Activated CD4-positive, alpha-beta T cell treated with anti-CD3 and anti-CD28 coated beads for 48 hours (primary cell): ENCODE measurements at regions not wholly inside any gene's neighbourhood (a gene's known extent, or its start where the extent isn't known, plus 50 kb on each side); places are given as distances from the start of the nearest gene placed in this dataset.
"Not testable (repeated sequence)": the region's sequence is repeated elsewhere in the genome, so short reads cannot be mapped to it uniquely, and the experiment has no call there.

Source experiments
- DNase-seq: peaks from one replicate; pipeline ENCODE4 v3.0.0-alpha.2; 2020

DNA sequence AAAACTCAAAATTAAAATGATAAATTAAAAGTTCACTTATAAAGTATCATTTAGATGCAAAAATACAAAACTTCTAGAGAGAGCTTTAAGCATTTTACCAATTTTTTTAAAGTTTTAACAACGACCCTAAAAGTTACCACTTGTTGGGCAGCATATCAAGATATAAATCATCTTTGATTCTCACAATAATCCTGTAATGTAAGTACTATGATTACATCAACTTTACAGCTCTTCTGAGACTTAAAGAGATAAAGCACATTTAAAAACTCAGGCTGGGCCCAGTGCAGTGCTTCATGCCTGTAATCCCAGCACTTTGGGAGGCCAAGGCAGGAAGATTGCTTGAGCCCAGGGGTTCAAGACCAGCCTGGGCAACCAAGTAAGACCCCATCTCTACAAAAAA, 202.7 kb upstream of the GPC6 start:
- DNase-seq, result no peak

DNA sequence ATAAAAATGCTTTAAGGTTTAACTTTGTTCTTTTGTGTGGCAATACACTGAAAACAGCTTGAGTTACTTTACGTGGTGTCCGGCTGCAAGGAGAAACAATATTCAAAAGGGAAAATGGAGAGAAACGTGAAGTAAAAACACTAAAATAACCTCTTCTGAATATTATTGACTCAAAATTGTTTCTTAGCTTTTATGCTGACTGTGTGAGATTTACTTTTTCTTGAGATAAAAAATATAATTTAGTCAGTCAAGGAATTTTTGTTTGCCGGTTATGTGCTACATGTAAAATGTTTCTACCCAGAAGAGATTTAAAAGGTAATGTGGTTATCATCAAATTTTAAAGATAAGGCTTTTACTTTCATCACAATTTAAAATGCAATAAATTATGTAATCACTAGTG, 200.6 kb upstream of the GPC6 start:
- no peak for DNase-seq

DNA sequence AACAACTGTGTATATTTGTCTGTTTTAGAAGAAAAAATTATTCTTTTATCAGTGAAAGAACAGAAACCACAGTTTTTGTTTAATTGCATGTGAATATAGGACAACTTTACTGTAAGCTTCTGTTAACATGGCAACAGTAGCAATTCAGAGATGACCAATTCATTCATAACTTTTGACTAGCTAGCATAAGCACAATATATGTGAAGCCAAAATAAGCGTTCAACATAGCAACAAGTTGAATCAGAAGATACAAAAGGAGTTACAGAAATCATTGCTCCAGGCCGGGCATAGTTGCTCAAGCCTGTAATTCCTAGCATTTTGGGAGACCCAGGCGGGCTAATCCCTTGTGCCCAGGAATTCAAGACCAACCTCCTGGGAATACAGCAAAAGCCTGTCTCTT, 197.1 kb upstream of the GPC6 start:
- no peak for DNase-seq

DNA sequence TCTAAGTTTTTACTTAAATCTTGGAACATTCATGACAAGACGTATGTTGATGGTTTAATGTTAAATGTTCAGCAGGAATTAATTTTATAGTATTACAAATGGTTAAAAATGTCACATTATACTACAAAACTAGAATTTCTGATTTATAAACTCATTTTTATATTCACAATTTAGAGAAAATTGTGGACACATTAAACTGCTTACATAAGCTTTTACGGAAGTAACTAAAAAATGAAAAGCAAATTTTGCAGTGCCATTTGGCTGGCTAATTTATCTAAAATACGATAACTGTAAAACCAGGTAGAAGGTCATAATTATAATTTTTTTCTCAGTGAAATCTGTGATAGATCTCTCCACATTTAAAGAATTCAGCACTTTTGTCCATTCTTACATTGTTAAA, 190.2 kb upstream of the GPC6 start:
- DNase-seq, result no peak

DNA sequence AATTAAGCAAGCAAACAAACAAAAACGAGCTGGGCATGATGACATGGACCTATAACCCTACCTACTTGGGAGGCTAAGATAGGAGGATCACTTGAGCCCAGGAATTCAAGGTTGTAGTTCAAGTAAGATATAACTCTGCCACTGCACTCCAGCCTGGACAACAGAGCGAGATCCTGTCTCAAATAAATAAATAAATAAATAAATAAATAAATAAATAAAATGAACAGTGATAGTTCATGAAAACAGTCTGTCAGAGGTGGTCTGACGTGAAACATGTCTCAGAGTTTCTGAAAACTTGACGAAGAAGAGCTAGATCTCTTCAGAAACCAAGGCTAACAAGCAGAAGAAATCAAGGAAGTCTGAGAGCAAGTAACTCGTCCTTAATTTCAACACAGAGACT, 188.8 kb upstream of the GPC6 start:
- DNase-seq, result no peak

DNA sequence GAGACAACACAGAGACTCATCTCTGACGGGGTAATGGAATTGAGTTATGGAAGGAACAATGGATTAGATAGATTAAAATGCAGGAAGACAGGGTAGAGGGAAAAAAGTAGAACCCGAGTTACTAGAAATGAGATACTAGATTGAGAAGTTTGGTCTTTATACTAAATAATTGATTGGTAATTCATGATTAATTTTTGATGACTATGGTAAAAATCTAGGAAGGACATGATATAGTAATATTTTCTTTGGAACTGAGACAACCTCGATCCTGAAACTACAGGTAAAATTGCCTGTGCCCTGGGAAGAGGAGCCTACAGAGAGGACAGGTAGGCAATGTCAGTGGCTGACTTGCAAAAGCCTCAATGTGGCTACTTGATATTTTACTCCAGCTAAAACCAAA, 188.4 kb upstream of the GPC6 start:
- no peak for DNase-seq

DNA sequence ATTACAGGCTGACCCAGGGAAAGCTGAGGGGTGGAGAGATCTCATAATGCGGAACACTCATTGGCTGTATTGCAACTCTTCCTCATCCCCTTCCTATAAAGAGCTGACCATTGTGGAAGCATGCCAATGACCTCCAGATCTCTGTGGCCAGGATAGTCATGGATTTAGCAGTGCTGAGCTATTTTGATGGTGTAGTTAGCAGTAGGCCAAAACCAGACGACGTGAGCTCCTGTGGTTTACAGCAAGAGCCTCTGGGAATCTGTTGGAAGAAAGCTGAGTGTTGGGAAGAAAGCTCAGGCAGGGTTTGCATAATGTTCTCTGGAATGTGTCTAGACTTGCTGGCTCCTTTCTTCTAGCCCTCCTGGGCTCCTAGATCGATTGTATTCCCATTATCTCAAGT, 187.5 kb upstream of the GPC6 start:
- no peak for DNase-seq

DNA sequence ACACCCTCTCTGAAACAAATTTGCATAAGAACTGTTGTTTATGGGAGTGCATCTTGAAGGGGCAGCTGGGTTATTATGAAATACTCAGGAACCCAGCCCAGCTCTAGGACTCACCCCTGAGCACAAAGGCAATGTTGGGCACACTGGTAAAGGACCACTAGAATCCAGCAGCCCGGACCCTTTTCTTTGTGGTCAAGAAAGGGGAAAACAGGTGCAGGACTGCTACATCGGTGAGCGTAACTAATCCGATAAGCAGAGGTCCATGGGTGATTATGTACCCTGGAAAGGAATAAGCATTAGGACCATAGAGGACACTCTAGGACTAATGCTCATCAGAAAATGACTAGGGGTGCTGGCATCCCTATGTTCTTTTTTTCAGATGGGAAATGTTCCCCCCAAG, 185.0 kb upstream of the GPC6 start:
- DNase-seq, result not testable (repeated sequence)

DNA sequence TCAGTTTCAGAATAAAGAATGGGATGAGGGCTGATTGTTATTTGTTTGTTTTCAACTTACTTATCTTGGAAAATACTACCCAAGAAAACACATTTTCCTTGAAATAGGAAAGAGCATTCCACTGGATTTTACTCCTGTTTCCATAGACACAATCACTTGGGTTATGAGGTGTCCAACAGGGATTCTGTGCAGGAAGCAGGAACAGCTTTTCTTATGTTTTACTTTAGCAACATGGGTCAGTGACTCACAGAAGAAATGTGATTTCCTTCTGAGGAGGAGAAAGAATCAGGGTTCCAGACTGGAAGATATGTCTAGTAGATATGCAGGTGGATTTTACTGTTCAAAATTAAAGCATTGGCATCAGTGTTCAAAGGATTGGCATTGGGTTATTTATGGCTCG, 180.8 kb upstream of the GPC6 start:
- DNase-seq, result no peak

DNA sequence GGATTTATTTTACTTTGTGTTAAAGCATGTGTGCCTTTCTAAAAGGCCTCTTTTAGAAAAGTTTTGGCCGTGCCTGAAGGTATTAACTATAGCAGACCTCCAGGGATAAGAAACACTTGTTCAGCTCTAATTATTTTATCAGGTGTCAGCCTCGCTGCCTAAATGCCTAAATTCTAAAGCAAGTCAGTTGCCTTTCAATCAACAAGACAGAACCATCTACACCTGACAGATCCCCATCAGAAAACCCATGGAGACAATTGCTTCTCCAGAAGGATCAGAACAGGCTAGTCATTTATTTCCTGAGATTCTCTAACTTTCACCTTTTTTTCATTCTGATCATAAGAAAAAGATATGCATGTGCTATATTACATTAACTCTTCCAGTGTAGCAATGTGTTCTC, 171.4 kb upstream of the GPC6 start:
- DNase-seq, result no peak

DNA sequence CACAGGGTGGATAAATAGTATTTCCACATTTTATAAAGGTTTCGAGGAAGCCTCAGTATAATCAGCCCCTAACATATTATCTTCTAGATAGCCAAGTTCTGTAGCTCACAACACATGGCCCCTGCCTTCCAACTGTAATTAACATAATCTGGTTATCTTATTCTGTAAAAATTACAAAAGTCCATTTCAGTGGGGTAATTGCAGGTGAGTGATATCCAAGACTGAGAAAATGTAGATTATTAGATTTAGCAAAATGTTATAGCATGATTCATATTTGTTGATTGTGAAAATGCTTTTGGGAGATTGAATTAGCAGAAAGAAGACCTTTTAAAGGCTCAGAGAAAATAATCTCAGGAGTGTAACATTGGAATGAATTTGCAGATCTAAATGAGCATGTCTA, 168.3 kb upstream of the GPC6 start:
- no peak for DNase-seq

DNA sequence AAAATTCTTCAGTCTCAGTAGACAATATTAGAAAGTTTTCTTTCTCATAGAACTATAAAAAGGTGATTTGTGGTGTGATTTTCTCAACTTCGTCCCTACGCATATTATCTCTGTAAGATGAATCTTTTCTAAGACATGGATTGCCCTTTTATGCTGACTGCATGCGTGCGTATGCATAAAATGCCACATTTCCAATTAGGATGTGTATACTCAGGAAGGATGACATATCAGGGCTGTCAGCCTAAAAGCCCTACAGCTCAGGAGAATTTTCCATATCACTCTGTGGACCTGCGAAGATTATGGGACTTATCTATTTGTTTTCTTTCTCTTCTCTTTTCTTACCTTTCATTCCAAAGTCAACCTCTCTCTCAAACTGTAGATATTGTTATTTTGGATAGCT, 166.5 kb upstream of the GPC6 start:
- DNase-seq, result no peak

DNA sequence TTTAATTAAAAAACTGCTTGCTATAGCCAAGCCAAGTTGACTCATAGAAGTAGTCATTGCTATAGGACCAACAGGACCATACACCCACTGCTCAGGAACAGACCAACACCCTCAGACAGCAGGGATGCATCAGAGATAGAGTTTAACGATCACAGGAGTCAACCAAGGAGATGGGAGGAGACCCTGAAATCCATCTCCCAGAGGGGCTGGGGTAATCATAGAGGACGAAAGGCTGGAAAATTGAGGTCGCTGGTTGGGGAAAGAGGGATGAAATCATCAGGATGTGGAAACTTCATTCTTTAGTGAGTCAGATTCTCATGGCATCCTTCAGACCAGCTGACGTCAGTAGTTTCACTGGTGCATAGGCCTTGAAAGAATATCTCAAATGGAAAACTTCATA, 160.4 kb upstream of the GPC6 start:
- no peak for DNase-seq

DNA sequence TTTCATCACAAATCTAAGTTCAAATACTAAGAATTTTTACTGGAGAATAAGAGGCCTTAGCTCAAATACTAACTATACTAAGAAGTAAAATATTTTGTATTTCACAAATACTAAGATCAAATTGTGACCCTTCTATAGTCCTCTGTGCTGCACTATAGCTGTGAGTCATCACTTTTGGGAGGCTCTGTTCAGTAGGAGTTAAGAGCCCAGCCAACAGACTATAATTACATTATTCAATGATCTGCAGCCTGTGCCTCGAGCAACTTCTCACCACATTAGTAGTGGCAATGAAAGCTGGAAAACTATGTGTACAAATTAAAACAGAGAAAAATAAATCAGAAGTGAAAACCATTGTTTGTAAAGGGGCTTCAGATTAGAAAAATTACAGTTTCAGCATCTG, 147.3 kb upstream of the GPC6 start:
- DNase-seq, result no peak

DNA sequence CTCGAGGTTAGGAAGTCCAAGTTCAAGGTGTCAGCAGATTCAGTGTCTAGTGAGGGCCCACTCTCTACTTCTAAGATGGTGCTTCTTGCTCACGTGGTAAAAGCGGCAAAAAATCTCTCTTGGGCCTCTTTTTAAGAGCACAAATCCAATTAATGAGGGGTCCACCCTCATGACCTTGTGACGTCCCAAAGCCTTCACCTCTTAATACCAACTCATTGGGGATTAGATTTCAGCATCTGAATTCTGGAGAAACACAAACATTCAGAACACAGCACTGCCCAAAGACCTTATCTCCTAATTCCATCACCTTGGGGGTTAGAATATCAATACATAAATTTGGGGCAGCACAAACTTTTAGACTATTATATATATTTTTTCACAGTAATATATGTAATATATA, 146.4 kb upstream of the GPC6 start:
- DNase-seq, result no peak

DNA sequence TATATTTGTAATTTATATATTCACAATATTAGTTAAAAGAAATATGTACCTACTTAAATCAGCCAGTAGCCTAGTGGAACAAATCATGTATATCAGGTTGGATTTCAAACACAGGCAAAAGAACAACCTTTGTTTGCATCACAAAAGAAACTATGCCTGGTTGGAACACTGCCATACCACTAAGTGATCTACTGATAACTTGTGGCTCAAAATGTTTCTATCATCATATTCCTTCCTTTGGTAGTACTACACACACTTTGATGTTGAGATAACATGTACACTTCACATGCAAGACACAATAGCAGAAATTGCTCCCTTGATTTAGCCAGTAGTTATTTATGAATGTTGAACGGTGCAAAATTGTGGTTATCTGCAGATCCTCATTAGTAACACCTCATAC, 146.0 kb upstream of the GPC6 start:
- DNase-seq, result no peak

DNA sequence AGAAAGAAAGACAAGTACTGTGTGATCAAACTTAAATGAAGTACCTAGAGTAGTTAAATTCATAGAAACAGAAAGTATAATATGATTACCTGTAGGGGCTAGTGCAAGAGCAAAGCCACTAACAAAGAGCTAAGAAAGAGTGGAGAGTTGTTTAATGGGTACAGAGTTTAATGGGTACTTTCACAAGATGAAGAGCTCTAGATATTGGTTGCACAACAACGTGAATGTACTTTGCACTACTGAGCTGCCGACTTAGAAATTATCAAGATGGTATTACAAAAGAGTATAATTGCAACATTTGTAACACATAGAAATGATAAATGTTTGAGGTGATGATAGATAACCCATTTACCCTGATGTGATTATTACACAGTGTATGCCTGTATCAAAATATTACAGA, 140.3 kb upstream of the GPC6 start:
- no peak for DNase-seq

DNA sequence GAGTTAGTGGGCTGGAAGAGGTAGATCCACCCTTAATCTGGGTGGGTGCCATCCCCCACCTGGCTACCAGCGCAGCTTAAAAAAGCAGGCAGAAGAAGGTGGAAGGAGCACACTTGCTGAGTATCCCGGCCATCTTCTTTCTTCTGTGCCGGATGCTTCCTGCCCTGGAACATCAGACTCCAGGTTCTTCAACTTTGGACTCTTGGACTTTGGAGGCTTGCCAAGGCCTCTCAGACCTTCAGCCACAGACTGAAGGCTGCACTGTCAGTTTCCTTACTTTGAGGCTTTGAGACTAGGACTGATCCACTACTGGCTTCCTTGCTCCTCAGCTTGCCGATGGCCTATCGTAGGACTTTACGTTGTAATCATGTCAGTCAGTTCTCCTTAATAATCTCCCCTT, 127.6 kb upstream of the GPC6 start:
- DNase-seq, result no peak

DNA sequence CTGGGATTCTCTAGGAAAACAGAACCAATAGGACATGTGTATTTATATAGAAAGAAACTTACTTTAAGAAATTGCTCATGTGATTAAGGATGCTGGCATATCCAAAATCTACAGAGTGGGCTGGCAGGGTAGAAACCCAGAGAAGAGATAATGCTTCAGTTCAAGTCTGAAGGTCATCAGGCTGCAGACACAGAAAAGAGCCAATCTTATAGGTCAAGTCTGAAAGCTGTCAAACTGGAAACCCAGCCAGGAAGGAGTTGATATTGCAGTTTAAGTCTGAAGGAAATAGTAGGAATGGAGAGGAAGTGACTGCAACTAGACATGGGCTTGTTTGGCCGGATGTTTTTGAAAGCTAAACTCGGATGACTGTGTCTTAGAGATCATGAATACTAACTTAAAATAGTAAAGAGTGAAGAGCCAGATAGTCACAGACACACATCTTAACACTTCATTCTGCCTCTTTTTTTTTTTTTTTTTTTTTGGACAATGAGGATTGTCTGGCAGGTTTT, 125.3 kb upstream of the GPC6 start:
- DNase-seq, result no peak

DNA sequence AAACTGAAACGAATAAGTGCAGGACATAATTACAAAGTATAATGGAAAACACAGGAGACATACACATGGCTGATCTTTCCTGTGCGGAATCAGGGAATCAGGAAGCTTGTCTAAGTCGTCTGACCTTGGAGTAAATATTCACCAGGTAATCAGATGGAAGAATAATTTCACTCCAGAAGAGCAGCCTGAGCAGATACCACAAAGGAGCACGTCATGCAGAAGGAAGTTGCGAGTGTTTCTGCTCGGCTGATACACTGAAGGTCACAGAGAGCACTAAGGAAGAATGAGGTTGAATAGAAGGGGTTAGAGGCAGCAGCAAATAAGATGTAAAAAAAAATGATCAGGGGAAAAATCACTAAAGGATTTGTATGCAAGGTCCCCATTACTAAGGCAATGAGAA, 122.3 kb upstream of the GPC6 start:
- DNase-seq, result no peak

DNA sequence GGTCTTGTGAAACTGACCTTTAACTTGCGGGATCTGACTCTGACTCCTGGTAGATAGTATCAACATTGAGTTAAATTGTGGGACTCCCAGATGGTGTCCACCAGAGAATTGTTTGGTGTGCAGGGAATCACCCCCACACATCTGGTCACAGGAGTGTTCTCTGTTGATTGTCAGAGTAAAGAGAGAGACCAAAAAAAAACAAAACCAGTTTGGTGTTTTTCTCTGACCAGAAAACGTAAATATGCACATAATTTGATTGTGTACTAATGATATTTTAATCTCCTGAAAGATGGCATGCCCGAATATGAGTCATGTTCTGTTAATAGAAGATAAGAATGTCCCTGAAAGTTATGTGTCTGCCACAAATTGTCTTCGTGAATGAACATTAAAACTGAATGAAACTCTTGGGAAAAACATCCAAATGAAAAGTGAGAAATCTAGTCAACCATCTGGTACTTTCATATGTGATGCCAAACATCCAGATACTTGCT, 118.5 kb upstream of the GPC6 start:
- no peak for DNase-seq

DNA sequence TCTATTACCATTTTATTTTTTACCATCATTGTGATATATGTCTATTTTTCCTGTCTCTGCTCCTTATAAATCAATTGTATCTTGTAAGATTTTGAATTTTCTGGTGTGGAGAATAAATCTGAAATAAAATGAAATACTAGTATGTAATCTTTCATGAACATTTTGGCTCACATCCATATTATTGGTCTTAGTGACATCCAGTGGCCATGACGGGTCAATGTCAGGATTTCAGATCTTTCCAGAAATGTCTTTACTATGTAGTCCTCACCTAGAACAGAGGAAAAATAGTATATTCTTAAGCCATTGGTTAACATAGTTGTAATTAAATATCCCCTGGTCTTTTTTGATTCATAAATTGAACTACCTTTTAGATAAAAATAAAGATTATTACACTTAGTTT, 109.8 kb upstream of the GPC6 start:
- no peak for DNase-seq

DNA sequence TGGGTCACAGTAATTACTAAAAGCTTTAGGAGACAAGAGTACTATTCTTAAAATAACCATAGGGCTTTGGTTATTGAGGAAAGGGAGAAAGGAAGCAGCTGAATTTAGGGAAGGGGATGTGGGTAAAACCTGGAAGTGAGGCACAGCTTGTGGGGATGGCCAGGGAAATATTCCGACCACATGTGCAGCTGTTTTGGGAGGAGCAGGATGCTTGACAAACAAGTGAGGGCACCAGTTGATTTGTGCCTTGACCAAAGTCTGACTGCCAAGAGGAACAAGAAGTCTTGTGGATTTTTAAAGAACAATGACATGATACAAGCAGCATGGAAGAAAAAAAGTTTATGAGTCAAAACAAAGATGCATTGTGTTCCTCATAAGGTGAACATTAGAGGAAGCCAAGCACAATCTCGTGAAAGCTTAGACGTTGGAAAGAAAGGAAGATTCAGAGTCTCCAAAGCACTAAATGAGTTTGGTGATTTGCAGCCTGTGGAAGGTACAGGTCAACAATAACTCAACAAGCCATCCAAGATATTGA, 108.5 kb upstream of the GPC6 start:
- no peak for DNase-seq

DNA sequence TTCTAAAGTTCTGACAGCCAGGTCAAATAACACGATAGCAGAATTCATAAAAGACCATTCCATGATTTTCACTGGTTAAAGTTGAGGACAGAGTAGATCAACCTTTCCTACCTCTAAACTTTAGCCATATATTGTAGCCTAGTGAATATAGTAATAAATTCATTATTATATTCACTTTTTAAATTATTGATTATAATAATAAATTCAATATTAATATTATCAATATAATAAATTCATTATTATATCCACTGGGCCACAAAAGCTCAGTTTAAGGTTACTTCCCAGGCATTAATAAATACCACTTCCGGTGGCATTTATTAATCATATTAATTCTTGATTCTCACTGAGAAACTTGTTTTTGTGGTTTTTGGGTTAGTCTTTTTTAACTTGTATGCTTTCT, 85.7 kb upstream of the GPC6 start:
- no peak for DNase-seq

DNA sequence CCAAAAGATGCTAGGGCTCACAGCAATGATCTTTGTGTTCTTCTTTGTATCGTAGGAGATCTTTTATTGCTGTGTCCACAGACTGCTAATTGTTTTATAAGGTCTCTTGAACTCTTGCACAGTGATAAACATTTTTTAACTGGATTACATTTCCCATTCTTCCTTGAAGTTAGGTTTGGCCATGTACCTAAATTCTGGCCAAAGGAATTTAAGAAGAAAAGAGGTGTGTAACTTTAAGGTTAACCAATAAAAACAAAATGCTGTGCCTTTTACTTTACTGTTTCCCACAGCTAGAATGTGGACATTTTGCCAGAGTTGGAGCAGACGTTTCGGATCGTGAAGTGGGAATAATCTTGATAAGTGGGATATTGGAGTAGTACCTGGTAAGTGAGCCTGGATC, 82.6 kb upstream of the GPC6 start:
- DNase-seq, result no peak

DNA sequence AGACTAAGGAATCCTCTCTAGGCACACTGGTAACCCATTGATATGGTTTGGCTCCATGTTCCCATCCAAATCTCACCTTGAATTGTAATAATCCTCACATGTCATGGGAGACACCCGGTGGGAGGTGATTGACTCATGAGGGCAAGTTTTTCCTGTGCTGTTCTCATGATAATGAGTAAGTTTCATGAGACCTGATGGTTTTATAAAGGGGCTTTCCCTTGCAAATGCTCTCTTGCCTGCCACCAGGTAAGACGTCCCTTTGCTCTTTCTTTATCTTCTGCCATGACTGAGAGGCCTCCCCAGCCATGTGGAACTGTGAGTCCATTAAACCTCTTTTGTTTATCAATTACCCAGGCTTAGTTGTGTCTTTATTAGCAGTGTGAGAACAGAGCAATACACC, 81.4 kb upstream of the GPC6 start:
- DNase-seq, result no peak
